HCT116 (cell line): ENCODE measurements at regions not wholly inside any gene's neighbourhood (a gene's known extent, or its start where the extent isn't known, plus 50 kb on each side); places are given as distances from the start of the nearest gene placed in this dataset.

Source experiments
- EZH2phosphoT487 ChIP-seq: fragments of 200-600 bp; IDR thresholded peaks from 2 replicates; pipeline ENCODE4 v1.6.1; 2018; ENCODE audit warnings: antibody characterized with exemption, borderline replicate concordance
- JUND ChIP-seq: IDR thresholded peaks from 2 replicates; pipeline ENCODE4 v1.6.1; 2012
- POLR2A ChIP-seq: IDR thresholded peaks from 2 replicates; pipeline ENCODE4 v1.7.0; 2011; ENCODE audit warnings: borderline replicate concordance; ENCODE audit not compliant: insufficient read depth, insufficient read length; ENCODE audit errors: extremely low read depth
- POLR2AphosphoS5 ChIP-seq: IDR thresholded peaks from 2 replicates; pipeline ENCODE4 v1.6.1; 2011; ENCODE audit warnings: mild to moderate bottlenecking, low read depth, low read length, moderate library complexity
- REST ChIP-seq: IDR thresholded peaks from 2 replicates; pipeline ENCODE4 v1.6.1; 2012; ENCODE audit warnings: low read depth
- SP1 ChIP-seq: IDR thresholded peaks from 2 replicates; pipeline ENCODE4 v1.6.1; 2012; ENCODE audit warnings: low read depth
- YY1 ChIP-seq: IDR thresholded peaks from 2 replicates; pipeline ENCODE4 v1.6.1; 2011; ENCODE audit warnings: low read length, low read depth, moderate library complexity, mild to moderate bottlenecking; ENCODE audit not compliant: insufficient replicate concordance; ENCODE audit errors: extremely low read depth
- ZBTB33 ChIP-seq: IDR thresholded peaks from 2 replicates; pipeline ENCODE4 v1.6.1; 2011; ENCODE audit warnings: mild to moderate bottlenecking, low read length, moderate library complexity; ENCODE audit not compliant: insufficient replicate concordance; ENCODE audit errors: extremely low read depth
- TF ChIP-seq, protein P1 (sequence below), 3 experiments: fragments of 200-600 bp in 1 of 3; sonication (generic) in 1 of 3; IDR thresholded peaks in 2 of 3; conservative IDR thresholded peaks in 1 of 3; 2 replicates each; pipeline ENCODE4 v1.5.1; 2012 to 2017; ENCODE audit warnings: low read depth in 2 of 3, low read length in 2 of 3, antibody characterized with exemption in 1 of 3, borderline replicate concordance in 1 of 3, control low read depth in 1 of 3, mild to moderate bottlenecking in 1 of 3, mixed read lengths in 1 of 3, mixed run types in 1 of 3, moderate library complexity in 1 of 3; ENCODE audit not compliant: insufficient read depth in 1 of 3
- TF ChIP-seq, protein P2 (sequence below): IDR thresholded peaks from 2 replicates; pipeline ENCODE4 v1.6.1; 2012

DNA sequence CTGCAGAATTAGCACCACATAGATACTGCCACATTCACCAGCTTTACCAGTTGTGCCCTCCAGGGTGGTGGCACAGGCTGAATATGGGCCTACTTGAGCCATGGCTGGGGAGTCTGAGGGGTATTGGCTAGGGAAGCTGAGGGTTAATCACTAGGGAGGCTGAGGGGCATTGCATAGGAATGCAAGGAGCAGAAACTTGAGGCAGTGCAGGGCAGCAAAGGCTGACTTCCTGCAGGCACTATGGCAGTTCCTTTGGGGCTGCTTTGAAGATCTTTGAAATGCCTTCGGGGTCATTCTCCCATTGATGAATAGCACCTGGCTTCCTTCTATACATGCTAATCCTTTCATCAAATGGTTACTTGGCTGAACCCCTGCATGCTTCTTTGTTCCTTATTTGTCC is 171.5 kb downstream of the RCN1 start:
- TF ChIP-seq POLR2A = no peak
- no peak for TF ChIP-seq JUND
- TF ChIP-seq, protein P1, sequence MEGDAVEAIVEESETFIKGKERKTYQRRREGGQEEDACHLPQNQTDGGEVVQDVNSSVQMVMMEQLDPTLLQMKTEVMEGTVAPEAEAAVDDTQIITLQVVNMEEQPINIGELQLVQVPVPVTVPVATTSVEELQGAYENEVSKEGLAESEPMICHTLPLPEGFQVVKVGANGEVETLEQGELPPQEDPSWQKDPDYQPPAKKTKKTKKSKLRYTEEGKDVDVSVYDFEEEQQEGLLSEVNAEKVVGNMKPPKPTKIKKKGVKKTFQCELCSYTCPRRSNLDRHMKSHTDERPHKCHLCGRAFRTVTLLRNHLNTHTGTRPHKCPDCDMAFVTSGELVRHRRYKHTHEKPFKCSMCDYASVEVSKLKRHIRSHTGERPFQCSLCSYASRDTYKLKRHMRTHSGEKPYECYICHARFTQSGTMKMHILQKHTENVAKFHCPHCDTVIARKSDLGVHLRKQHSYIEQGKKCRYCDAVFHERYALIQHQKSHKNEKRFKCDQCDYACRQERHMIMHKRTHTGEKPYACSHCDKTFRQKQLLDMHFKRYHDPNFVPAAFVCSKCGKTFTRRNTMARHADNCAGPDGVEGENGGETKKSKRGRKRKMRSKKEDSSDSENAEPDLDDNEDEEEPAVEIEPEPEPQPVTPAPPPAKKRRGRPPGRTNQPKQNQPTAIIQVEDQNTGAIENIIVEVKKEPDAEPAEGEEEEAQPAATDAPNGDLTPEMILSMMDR (IDR thresholded peaks at IDR 0.05 in 2 of 3, conservative IDR thresholded peaks at IDR 0.05 in 1 of 3; ENCODE audit: borderline replicate concordance in 1 of 3, insufficient read depth in 1 of 3, low read depth in 2 of 3, low read length in 2 of 3) = no peak
- TF ChIP-seq REST = no peak
- no peak for TF ChIP-seq EZH2phosphoT487
- TF ChIP-seq POLR2AphosphoS5 = no peak
- no peak for TF ChIP-seq SP1
- TF ChIP-seq, protein P2, sequence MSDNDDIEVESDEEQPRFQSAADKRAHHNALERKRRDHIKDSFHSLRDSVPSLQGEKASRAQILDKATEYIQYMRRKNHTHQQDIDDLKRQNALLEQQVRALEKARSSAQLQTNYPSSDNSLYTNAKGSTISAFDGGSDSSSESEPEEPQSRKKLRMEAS = no peak
- TF ChIP-seq ZBTB33 = no peak
- no peak for TF ChIP-seq YY1
